PC-3 (cell line): ENCODE measurements at regions not wholly inside any gene's neighbourhood (a gene's known extent, or its start where the extent isn't known, plus 50 kb on each side); places are given as distances from the start of the nearest gene placed in this dataset.

Experiments used
- ATAC-seq: fragments of 200-7000 bp; cut with Tn5 transposase; 2 replicates; pipeline ENCODE4 v1.9.1; 2020; ENCODE audit warnings: mild to moderate bottlenecking, moderate library complexity
- BruUV-seq: library from RNA; stranded (reverse); fragments of 400-500 nt; replicated peaks from 2 replicates; lab custom pipeline; 2021; lab: Mats Ljungman, UMichigan
- CTCF ChIA-PET: fragments of 300-600 bp; sonication (Branson Sonifier 250); formaldehyde crosslinking; loops from one replicate; lab custom pipeline; 2022; ENCODE audit warnings: antibody characterized with exemption; lab: Charles Lee
- POLR2A ChIA-PET: fragments of 300-600 bp; sonication (Branson Sonifier 250); formaldehyde crosslinking; loops from one replicate; lab custom pipeline; 2022; ENCODE audit warnings: antibody characterized with exemption; ENCODE audit not compliant: unreplicated experiment; lab: Charles Lee
- DNase-seq: peaks from one replicate; pipeline ENCODE4 v3.0.0-alpha.2; 2015
- H2AFZ ChIP-seq: fragments of 300-600 bp; sonication (generic); 2 replicates; pipeline ENCODE4 v1.6.0; 2016; ENCODE audit warnings: antibody characterized with exemption, low read length
- H3F3A ChIP-seq: fragments of 300-600 bp; sonication (generic); one replicate; pipeline ENCODE4 v1.6.0; 2017; ENCODE audit warnings: antibody characterized with exemption, low read length, control low read depth, mild to moderate bottlenecking; ENCODE audit not compliant: unreplicated experiment
- H3K27ac ChIP-seq: fragments of 300-600 bp; sonication (generic); 2 replicates; pipeline ENCODE4 v1.5.1; 2016; ENCODE audit warnings: mild to moderate bottlenecking, low read length
- H3K27me3 ChIP-seq: fragments of 300-600 bp; sonication (generic); 2 replicates; pipeline ENCODE4 v1.6.1; 2016; ENCODE audit warnings: low read length, mixed read lengths
- H3K36me3 ChIP-seq: fragments of 300-600 bp; sonication (generic); 2 replicates; pipeline ENCODE4 v1.6.1; 2016; ENCODE audit warnings: low read depth, mixed run types, low read length, mixed read lengths
- H3K4me1 ChIP-seq: fragments of 300-600 bp; sonication (generic); 2 replicates; pipeline ENCODE4 v1.5.1; 2016; ENCODE audit warnings: low read length; ENCODE audit not compliant: insufficient read depth
- H3K4me2 ChIP-seq: fragments of 300-600 bp; sonication (generic); 2 replicates; pipeline ENCODE4 v1.6.0; 2016; ENCODE audit warnings: low read length
- H3K4me3 ChIP-seq: fragments of 300-600 bp; sonication (generic); 2 replicates; pipeline ENCODE4 v1.5.1; 2016; ENCODE audit warnings: mild to moderate bottlenecking, low read length, mixed read lengths
- H3K79me2 ChIP-seq: fragments of 300-600 bp; sonication (generic); 2 replicates; pipeline ENCODE4 v1.6.1; 2017; ENCODE audit warnings: low read length, mixed read lengths
- H3K9ac ChIP-seq: fragments of 300-600 bp; sonication (generic); 2 replicates; pipeline ENCODE4 v1.6.0; 2016; ENCODE audit warnings: mild to moderate bottlenecking, low read length
- H3K9me2 ChIP-seq: fragments of 300-600 bp; sonication (generic); replicated peaks from 2 replicates; pipeline ENCODE4 v1.6.1; 2016; ENCODE audit warnings: mixed run types, low read length, mixed read lengths
- H3K9me3 ChIP-seq: fragments of 300-600 bp; sonication (generic); 2 replicates; pipeline ENCODE4 v1.6.1; 2016; ENCODE audit warnings: low read length, mixed read lengths
- H4K20me1 ChIP-seq: fragments of 300-600 bp; sonication (generic); 2 replicates; pipeline ENCODE4 v1.6.1; 2016; ENCODE audit warnings: low read length, mixed read lengths
- EZH2 ChIP-seq: fragments of 300-600 bp; sonication (generic); IDR thresholded peaks from one replicate; pipeline ENCODE4 v1.6.1; 2017; ENCODE audit warnings: antibody characterized with exemption, mild to moderate bottlenecking, low read length; ENCODE audit not compliant: unreplicated experiment
- EZH2phosphoT487 ChIP-seq: fragments of 300-600 bp; sonication (generic); IDR thresholded peaks from 2 replicates; pipeline ENCODE4 v1.6.1; 2018; ENCODE audit warnings: mild to moderate bottlenecking, antibody characterized with exemption, low read length, borderline replicate concordance
- intact Hi-C: fragments of 100-400 bp; cut with micrococcal nuclease; formaldehyde crosslinking; loops from 2 replicates; pipeline ENCODE4 v1.9.0; 2023
- TF ChIP-seq, protein P1 (sequence below): fragments of 300-600 bp; sonication (generic); conservative IDR thresholded peaks from 2 replicates; pipeline ENCODE4 v1.5.1; 2017; ENCODE audit warnings: antibody characterized with exemption, low read depth, mild to moderate bottlenecking, low read length

- Histone ChIP-seq H3K36me3 (no peaks in the 10 kb centered on the region), H3F3A (no peaks in the 10 kb centered on the region), H4K20me1 (no peaks in the 10 kb centered on the region), H2AFZ (no peak overlapping the region), H3K27ac (no peak overlapping the region), H3K9me3 (no peaks in the 10 kb centered on the region), H3K4me3 (no peak overlapping the region), H3K79me2 (no peaks in the 10 kb centered on the region), H3K4me2 (no peak overlapping the region), H3K27me3 (no peaks in the 10 kb centered on the region), H3K9me2 (no peaks in the 10 kb centered on the region), H3K4me1 (no peaks in the 10 kb centered on the region; the same call in 1 of the 2 replicates), H3K9ac (no peak overlapping the region)
- no TSS peak for BruUV-seq
- CTCF ChIA-PET = no interaction called here
- no peak for DNase-seq
- no peak for ATAC-seq
- intact Hi-C loops = no loop called here
- no peak for TF ChIP-seq EZH2phosphoT487
- TF ChIP-seq, protein P1, sequence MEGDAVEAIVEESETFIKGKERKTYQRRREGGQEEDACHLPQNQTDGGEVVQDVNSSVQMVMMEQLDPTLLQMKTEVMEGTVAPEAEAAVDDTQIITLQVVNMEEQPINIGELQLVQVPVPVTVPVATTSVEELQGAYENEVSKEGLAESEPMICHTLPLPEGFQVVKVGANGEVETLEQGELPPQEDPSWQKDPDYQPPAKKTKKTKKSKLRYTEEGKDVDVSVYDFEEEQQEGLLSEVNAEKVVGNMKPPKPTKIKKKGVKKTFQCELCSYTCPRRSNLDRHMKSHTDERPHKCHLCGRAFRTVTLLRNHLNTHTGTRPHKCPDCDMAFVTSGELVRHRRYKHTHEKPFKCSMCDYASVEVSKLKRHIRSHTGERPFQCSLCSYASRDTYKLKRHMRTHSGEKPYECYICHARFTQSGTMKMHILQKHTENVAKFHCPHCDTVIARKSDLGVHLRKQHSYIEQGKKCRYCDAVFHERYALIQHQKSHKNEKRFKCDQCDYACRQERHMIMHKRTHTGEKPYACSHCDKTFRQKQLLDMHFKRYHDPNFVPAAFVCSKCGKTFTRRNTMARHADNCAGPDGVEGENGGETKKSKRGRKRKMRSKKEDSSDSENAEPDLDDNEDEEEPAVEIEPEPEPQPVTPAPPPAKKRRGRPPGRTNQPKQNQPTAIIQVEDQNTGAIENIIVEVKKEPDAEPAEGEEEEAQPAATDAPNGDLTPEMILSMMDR = no peak
- no peak for TF ChIP-seq EZH2
- POLR2A ChIA-PET = no interaction called here
These were observed 100.9 kb downstream of the NAV1 start for GRCh38 chr1:201639826-201640225.

GRCh38 chr1:201640624-201641023, 101.7 kb downstream of the NAV1 start:
- Histone ChIP-seq H3K79me2 (no peaks in the 10 kb centered on the region), H3K36me3 (no peaks in the 10 kb centered on the region), H3K4me2 (no peak overlapping the region), H2AFZ (no peak overlapping the region), H4K20me1 (no peaks in the 10 kb centered on the region), H3F3A (no peaks in the 10 kb centered on the region), H3K9ac (no peak overlapping the region), H3K4me3 (no peak overlapping the region), H3K27me3 (no peaks in the 10 kb centered on the region), H3K4me1 (no peaks in the 10 kb centered on the region; the same call in 1 of the 2 replicates), H3K9me2 (no peaks in the 10 kb centered on the region), H3K27ac (no peak overlapping the region), H3K9me3 (no peaks in the 10 kb centered on the region)
- no peak for TF ChIP-seq EZH2
- TF ChIP-seq EZH2phosphoT487 = no peak
- TF ChIP-seq, protein P1 = no peak
- CTCF ChIA-PET = no interaction called here
- DNase-seq (no peak), ATAC-seq (no peak)
- intact Hi-C loops = no loop called here
- BruUV-seq = no TSS peak
- POLR2A ChIA-PET = no interaction called here

DNA sequence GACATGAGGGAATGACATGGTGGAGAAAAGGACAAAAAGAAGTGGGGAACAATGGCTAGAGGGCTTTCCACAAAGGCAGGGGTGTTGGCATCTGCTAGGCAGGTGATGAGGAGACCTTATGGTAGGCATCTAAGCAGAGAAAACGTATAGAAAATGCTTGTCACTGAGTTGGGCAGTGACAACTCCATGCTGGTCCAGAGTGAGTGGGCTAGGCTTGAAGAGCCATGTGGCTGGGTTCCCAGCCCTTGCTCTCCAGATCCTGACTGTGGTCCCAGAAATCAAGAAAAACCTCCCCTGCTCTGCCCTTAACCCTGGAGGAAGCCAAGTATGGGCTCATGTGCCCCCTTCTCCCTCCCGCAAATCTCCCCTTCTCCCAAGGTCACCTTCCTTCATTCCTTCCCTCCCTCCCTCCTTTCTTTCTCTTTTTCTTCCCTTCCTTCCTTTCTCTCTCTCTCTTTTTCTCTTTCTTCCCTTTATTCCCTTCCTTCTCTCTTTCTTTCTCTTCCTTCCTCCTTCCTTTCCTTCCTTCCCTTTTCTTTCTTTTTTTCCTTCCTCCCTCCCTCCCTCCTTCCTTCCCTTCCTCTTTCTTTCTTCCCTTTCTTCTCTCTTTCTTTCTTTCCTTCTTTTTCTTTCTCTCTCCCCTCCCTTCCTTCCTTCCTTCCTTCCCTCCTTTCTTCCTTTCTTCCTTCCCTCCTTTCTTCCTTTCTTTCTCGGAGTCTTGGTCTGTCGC, 102.8 kb downstream of the NAV1 start:
- intact Hi-C loops = no loop called here
- no peaks in the 10 kb centered on the region for H3K9me2 ChIP-seq
- no peak for ATAC-seq
- TF ChIP-seq EZH2phosphoT487 (no peak), EZH2 (no peak)
- TF ChIP-seq, protein P1 = no peak
- no TSS peak for BruUV-seq
- ChIA-PET POLR2A (no interaction called here), CTCF (no interaction called here)
- no peaks in the 10 kb centered on the region for H4K20me1 ChIP-seq
- no peak overlapping the region for H3K4me3 ChIP-seq
- H3K4me2 ChIP-seq = no peak overlapping the region
- no peak overlapping the region for H2AFZ ChIP-seq
- H3K9me3 ChIP-seq = no peaks in the 10 kb centered on the region
- no peak overlapping the region for H3K27ac ChIP-seq
- H3F3A ChIP-seq = no peaks in the 10 kb centered on the region
- H3K79me2 ChIP-seq = no peaks in the 10 kb centered on the region
- no peak for DNase-seq
- no peak overlapping the region for H3K9ac ChIP-seq
- H3K4me1 ChIP-seq = no peaks in the 10 kb centered on the region
- H3K36me3 ChIP-seq = no peaks in the 10 kb centered on the region
- no peaks in the 10 kb centered on the region for H3K27me3 ChIP-seq
